Parathyroid adenoma (tissue), 2 donors: ENCODE measurements at regions not wholly inside any gene's neighbourhood (a gene's known extent, or its start where the extent isn't known, plus 50 kb on each side); places are given as distances from the start of the nearest gene placed in this dataset.

Source experiments
- H2AFZ ChIP-seq: fragments of 300-600 bp; sonication (generic); one replicate; pipeline ENCODE4 v1.7.0; 2017; ENCODE audit warnings: antibody characterized with exemption, mild to moderate bottlenecking
- H3K27ac ChIP-seq: fragments of 300-600 bp; sonication (generic); one replicate; pipeline ENCODE4 v1.7.0; 2017
- H3K27me3 ChIP-seq: fragments of 300-600 bp; sonication (generic); one replicate; pipeline ENCODE4 v1.7.0; 2017; ENCODE audit warnings: low read length; ENCODE audit not compliant: control insufficient read depth, insufficient read depth
- H3K36me3 ChIP-seq: fragments of 300-600 bp; sonication (generic); one replicate; pipeline ENCODE4 v1.7.0; 2017; ENCODE audit warnings: low read length; ENCODE audit not compliant: control insufficient read depth, insufficient read depth
- H3K4me1 ChIP-seq: fragments of 300-600 bp; sonication (generic); one replicate; pipeline ENCODE4 v1.7.0; 2017; ENCODE audit warnings: control low read depth
- H3K4me2 ChIP-seq: fragments of 300-600 bp; sonication (generic); one replicate; pipeline ENCODE4 v1.7.0; 2017; ENCODE audit warnings: low read length
- H3K4me3 ChIP-seq: fragments of 300-600 bp; sonication (generic); one replicate; pipeline ENCODE4 v1.7.0; 2017; ENCODE audit warnings: low read depth, low read length
- H3K79me2 ChIP-seq: fragments of 300-600 bp; sonication (generic); one replicate; pipeline ENCODE4 v1.7.0; 2017; ENCODE audit warnings: control low read depth
- H3K9ac ChIP-seq: fragments of 300-600 bp; sonication (generic); one replicate; pipeline ENCODE4 v1.7.0; 2017; ENCODE audit warnings: mild to moderate bottlenecking
- H3K9me3 ChIP-seq: fragments of 300-600 bp; sonication (generic); one replicate; pipeline ENCODE4 v1.7.0; 2017; ENCODE audit warnings: low read length; ENCODE audit not compliant: control insufficient read depth
- TF ChIP-seq, protein P1 (sequence below): fragments of 300-600 bp; sonication (generic); IDR thresholded peaks from one replicate; pipeline ENCODE4 v1.7.0; 2017; ENCODE audit warnings: antibody characterized with exemption, mild to moderate bottlenecking
- donor health status: primary hyperparathyroidism.

DNA sequence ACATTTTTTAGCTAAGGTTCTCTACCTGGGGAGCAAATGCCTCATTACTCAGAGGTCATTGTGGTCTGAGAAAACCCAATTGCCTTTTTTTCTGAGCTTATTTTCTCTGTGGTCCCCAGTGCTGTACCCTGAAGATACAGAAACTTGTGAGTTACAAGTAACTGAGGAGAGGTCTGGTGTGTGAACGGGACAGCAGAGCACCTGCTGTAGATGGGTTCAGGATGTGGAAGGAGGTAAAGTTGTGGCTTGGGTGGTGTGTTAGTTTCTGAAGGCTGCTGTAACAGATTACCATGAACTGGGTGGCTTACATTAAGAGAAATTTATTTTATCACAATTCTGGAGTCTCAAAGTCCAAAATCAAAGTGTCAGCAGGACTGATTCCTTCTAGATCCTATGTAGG lies 449.1 kb upstream of the NRP1 start:
- no peak overlapping the region for H3K27ac ChIP-seq
- H3K9me3 ChIP-seq = no peaks in the 10 kb centered on the region
- TF ChIP-seq, protein P1, sequence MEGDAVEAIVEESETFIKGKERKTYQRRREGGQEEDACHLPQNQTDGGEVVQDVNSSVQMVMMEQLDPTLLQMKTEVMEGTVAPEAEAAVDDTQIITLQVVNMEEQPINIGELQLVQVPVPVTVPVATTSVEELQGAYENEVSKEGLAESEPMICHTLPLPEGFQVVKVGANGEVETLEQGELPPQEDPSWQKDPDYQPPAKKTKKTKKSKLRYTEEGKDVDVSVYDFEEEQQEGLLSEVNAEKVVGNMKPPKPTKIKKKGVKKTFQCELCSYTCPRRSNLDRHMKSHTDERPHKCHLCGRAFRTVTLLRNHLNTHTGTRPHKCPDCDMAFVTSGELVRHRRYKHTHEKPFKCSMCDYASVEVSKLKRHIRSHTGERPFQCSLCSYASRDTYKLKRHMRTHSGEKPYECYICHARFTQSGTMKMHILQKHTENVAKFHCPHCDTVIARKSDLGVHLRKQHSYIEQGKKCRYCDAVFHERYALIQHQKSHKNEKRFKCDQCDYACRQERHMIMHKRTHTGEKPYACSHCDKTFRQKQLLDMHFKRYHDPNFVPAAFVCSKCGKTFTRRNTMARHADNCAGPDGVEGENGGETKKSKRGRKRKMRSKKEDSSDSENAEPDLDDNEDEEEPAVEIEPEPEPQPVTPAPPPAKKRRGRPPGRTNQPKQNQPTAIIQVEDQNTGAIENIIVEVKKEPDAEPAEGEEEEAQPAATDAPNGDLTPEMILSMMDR = no peak
- H3K4me2 ChIP-seq = no peak overlapping the region
- no peaks in the 10 kb centered on the region for H3K79me2 ChIP-seq
- no peak overlapping the region for H3K9ac ChIP-seq
- no peaks in the 10 kb centered on the region for H3K27me3 ChIP-seq
- H3K4me1 ChIP-seq = no peaks in the 10 kb centered on the region
- no peak overlapping the region for H2AFZ ChIP-seq
- H3K36me3 ChIP-seq = no peaks in the 10 kb centered on the region
- H3K4me3 ChIP-seq = no peak overlapping the region

DNA sequence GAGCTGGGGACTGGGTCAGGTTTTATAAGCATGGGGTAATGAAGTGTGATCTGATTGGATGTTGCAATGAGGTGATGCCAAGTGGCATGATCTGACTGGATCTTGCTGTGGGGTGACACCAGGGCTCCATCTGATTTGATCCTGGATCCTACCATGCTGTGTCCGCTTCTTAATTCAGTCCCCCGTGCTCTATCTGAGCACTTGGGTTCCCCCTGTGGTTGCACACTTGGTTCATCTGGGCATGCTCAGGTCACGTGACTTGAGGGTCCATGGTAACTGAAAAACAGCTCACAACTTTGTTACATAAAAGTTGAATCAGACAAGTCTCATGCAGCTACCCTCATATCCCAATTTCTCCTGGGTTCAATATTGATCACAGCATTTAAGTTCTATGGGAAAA lies 448.6 kb upstream of the NRP1 start:
- Histone ChIP-seq H3K4me2 (no peak overlapping the region), H3K4me3 (no peak overlapping the region), H3K4me1 (no peaks in the 10 kb centered on the region), H3K27me3 (no peaks in the 10 kb centered on the region), H2AFZ (no peak overlapping the region), H3K9me3 (no peaks in the 10 kb centered on the region), H3K27ac (no peak overlapping the region), H3K36me3 (no peaks in the 10 kb centered on the region), H3K9ac (no peak overlapping the region), H3K79me2 (no peaks in the 10 kb centered on the region)
- TF ChIP-seq, protein P1 = no peak

DNA sequence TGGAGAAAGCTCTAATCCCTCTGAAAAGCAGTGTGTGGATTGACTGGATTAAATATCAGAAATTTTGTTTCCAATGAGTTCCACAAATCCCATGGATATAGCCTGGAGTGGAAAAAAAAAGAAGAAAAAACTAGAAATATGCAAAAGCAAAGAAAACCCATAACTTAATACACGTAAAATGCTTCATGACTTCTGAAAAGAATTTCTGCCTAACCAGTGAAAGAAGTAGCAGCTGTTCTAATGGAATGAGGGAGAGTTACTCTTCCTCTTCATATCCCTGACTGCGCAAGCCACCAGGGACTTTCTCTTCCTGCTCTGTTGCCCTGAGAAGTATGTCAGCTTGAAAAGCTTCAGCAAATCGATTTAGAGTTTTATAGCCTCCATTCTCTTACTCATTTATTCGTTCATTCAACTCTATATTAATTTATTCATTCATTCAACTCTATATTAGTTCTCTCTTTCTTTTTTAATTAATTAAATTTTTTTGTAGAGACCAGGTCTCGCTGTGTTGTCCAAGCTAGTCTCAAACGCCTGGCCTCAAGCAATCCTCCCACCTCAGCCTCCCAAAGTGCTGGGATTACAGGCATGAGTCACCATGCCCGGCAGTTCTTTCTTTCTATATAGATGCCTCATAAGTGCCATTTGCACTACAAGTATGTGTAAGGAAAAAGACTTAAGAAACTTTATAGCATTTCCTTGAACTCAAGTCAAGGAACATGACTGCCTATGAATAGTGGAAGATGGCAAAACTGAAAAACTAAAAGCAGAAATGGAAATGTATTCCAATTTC lies 447.3 kb upstream of the NRP1 start:
- Histone ChIP-seq H3K4me1 (no peaks in the 10 kb centered on the region), H3K9ac (no peak overlapping the region), H3K27me3 (no peaks in the 10 kb centered on the region), H3K9me3 (no peaks in the 10 kb centered on the region), H2AFZ (no peak overlapping the region), H3K27ac (no peak overlapping the region), H3K36me3 (no peaks in the 10 kb centered on the region), H3K4me2 (no peak overlapping the region), H3K4me3 (no peak overlapping the region), H3K79me2 (no peaks in the 10 kb centered on the region)
- TF ChIP-seq, protein P1 = no peak

DNA sequence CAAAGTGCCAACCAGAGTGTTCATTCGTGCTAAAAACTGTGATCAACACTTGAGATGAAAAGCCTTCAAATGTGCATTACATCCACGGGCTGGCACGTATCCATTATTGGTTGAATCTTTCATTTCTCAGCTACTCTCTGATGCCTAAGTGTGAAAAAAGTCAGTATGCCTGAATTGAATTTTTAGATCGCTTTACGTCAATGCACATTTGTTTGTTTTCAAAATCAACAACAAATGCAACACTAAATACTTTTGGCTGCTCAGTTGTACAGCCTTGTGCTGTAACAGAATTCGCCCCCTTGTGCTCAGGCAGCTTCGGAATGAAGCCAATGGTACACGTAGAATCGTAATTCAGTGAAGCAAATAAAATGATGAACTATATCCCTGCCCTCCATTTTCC lies 446.5 kb upstream of the NRP1 start:
- no peaks in the 10 kb centered on the region for H3K4me1 ChIP-seq
- no peaks in the 10 kb centered on the region for H3K27me3 ChIP-seq
- no peak overlapping the region for H3K9ac ChIP-seq
- no peak overlapping the region for H3K4me3 ChIP-seq
- H3K79me2 ChIP-seq = no peaks in the 10 kb centered on the region
- no peak overlapping the region for H2AFZ ChIP-seq
- H3K36me3 ChIP-seq = no peaks in the 10 kb centered on the region
- TF ChIP-seq, protein P1 = no peak
- H3K27ac ChIP-seq = no peak overlapping the region
- H3K9me3 ChIP-seq = no peaks in the 10 kb centered on the region
- no peak overlapping the region for H3K4me2 ChIP-seq

DNA sequence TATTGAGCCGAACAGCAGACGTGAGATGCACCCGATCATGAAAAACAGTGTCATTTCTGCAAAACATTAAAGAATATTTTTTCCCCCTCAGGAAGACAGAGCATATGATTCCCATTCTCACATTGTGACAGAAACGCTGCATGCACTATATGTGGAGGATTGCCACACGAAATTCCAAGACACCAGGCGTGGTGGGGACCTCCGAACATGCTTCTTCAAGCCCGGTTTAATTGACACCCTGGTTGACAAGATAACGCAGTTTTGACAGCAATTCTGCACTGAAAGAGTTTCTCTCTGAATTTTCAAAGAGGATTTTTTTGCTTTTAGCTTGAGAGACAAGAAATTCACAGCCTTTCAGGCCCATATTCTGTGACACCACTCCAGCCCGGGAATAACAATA lies 442.8 kb upstream of the NRP1 start:
- Histone ChIP-seq H3K27ac (no peak overlapping the region), H3K9me3 (no peaks in the 10 kb centered on the region), H3K4me1 (no peaks in the 10 kb centered on the region), H3K9ac (no peak overlapping the region), H3K27me3 (no peaks in the 10 kb centered on the region), H3K36me3 (no peaks in the 10 kb centered on the region), H3K4me2 (no peak overlapping the region), H3K79me2 (no peaks in the 10 kb centered on the region), H2AFZ (no peak overlapping the region), H3K4me3 (no peak overlapping the region)
- TF ChIP-seq, protein P1 = no peak
